ENCODE measurements at regions not wholly inside any gene's neighbourhood (a gene's known extent, or its start where the extent isn't known, plus 50 kb on each side); places are given as distances from the start of the nearest gene placed in this dataset.

GRCh38 chr5:27906481-27906880 lies 868.1 kb upstream of the CDH9 start:
- TF ChIP-seq CREB5 (CRISPR knock-in tag; IDR thresholded peaks at IDR 0.05; ENCODE audit: low read depth) (no peak), ARNTL (CRISPR knock-in tag; IDR thresholded peaks at IDR 0.05; ENCODE audit: borderline replicate concordance, low read depth) (no peak), ZNF70 (CRISPR knock-in tag; IDR thresholded peaks at IDR 0.05) (no peak), CSRNP3 (CRISPR knock-in tag; IDR thresholded peaks at IDR 0.05) (no peak), ZC3H10 (CRISPR knock-in tag; IDR thresholded peaks at IDR 0.05) (no peak), ZFP3 (CRISPR knock-in tag; IDR thresholded peaks at IDR 0.05) (no peak), ZNF8 (CRISPR knock-in tag; IDR thresholded peaks at IDR 0.05) (no peak), BACH2 (CRISPR knock-in tag; IDR thresholded peaks at IDR 0.05; ENCODE audit: borderline replicate concordance) (no peak), TCF4 (CRISPR knock-in tag; IDR thresholded peaks at IDR 0.05; ENCODE audit: borderline replicate concordance) (no peak), OSR1 (CRISPR knock-in tag; IDR thresholded peaks at IDR 0.05) (no peak), TOX (CRISPR knock-in tag; IDR thresholded peaks at IDR 0.05; ENCODE audit: borderline replicate concordance) (no peak), ZFP30 (CRISPR knock-in tag; IDR thresholded peaks at IDR 0.05) (no peak), ESRRG (CRISPR knock-in tag; IDR thresholded peaks at IDR 0.05) (no peak), ZNF565 (CRISPR knock-in tag; conservative IDR thresholded peaks at IDR 0.05; ENCODE audit: low read depth) (no peak), PPARA (CRISPR knock-in tag; IDR thresholded peaks at IDR 0.05; ENCODE audit: borderline replicate concordance) (no peak), TSHZ2 (CRISPR knock-in tag; IDR thresholded peaks at IDR 0.05) (no peak), ISL1 (CRISPR knock-in tag; IDR thresholded peaks at IDR 0.05) (no peak)
- ATAC-seq = no peak

- TF ChIP-seq RARB (CRISPR knock-in tag; IDR thresholded peaks at IDR 0.05) (no peak), OSR1 (CRISPR knock-in tag; IDR thresholded peaks at IDR 0.05) (no peak), POU6F1 (CRISPR knock-in tag; IDR thresholded peaks at IDR 0.05; ENCODE audit: borderline replicate concordance, low read depth) (no peak), ZNF70 (CRISPR knock-in tag; IDR thresholded peaks at IDR 0.05) (no peak), TSHZ2 (CRISPR knock-in tag; IDR thresholded peaks at IDR 0.05) (no peak), ISL1 (CRISPR knock-in tag; IDR thresholded peaks at IDR 0.05) (no peak), CSDC2 (CRISPR knock-in tag; IDR thresholded peaks at IDR 0.05) (no peak), ZC3H10 (CRISPR knock-in tag; IDR thresholded peaks at IDR 0.05) (no peak)
- ATAC-seq = no peak
These were observed 862.4 kb upstream of the CDH9 start for GRCh38 chr5:27900761-27901160.

- no peak for TF ChIP-seq ISL1 (CRISPR knock-in tag; IDR thresholded peaks at IDR 0.05)
- TF ChIP-seq ZFP3 (CRISPR knock-in tag; IDR thresholded peaks at IDR 0.05) = no peak
- no peak for TF ChIP-seq ZFP30 (CRISPR knock-in tag; IDR thresholded peaks at IDR 0.05)
- no peak for TF ChIP-seq ZNF70 (CRISPR knock-in tag; IDR thresholded peaks at IDR 0.05)
- no peak for TF ChIP-seq SNAI2 (CRISPR knock-in tag; IDR thresholded peaks at IDR 0.05)
- no peak for TF ChIP-seq PPARA (CRISPR knock-in tag; IDR thresholded peaks at IDR 0.05; ENCODE audit: borderline replicate concordance)
- TF ChIP-seq CREB5 (CRISPR knock-in tag; IDR thresholded peaks at IDR 0.05; ENCODE audit: low read depth) = no peak
- TF ChIP-seq TSHZ2 (CRISPR knock-in tag; IDR thresholded peaks at IDR 0.05) = no peak
- no peak for TF ChIP-seq ZNF565 (CRISPR knock-in tag; conservative IDR thresholded peaks at IDR 0.05; ENCODE audit: low read depth)
- no peak for TF ChIP-seq GLIS3 (CRISPR knock-in tag; IDR thresholded peaks at IDR 0.05)
- ATAC-seq = no peak
These were observed 837.7 kb upstream of the CDH9 start for GRCh38 chr5:27876071-27876470.

Measured in SK-N-SH treated with all-trans-retinoic acid at 6 μM for 48 hours (cell line).